Activated T-helper 17 cell treated with anti-CD3 and anti-CD28 coated beads, Interleukin-2, amount 50 U/mL, for 72 hours (primary cell): ENCODE measurements at regions not wholly inside any gene's neighbourhood (a gene's known extent, or its start where the extent isn't known, plus 50 kb on each side); places are given as distances from the start of the nearest gene placed in this dataset.

ENCODE experiments used
- ATAC-seq: fragments of 150-1000 bp; cut with Tn5 transposase; replicated peaks from 2 replicates; pipeline ENCODE4 v1.10.0; 2021; ENCODE audit warnings: mild to moderate bottlenecking, moderate library complexity
- H3K27ac Mint-ChIP-seq: one replicate; pipeline ENCODE4 v1.8.0; 2022; ENCODE audit warnings: mixed read lengths
- H3K27me3 Mint-ChIP-seq: one replicate; pipeline ENCODE4 v1.8.0; 2022; ENCODE audit warnings: mixed read lengths
- H3K36me3 Mint-ChIP-seq: one replicate; pipeline ENCODE4 v1.8.0; 2022; ENCODE audit warnings: low read depth, mild to moderate bottlenecking, mixed read lengths
- H3K4me1 Mint-ChIP-seq: one replicate; pipeline ENCODE4 v1.8.0; 2022; ENCODE audit warnings: mixed read lengths
- H3K4me3 Mint-ChIP-seq: one replicate; pipeline ENCODE4 v1.8.0; 2022; ENCODE audit warnings: mild to moderate bottlenecking, mixed read lengths
- H3K9me3 Mint-ChIP-seq: one replicate; pipeline ENCODE4 v1.8.0; 2022; ENCODE audit warnings: mixed read lengths

DNA sequence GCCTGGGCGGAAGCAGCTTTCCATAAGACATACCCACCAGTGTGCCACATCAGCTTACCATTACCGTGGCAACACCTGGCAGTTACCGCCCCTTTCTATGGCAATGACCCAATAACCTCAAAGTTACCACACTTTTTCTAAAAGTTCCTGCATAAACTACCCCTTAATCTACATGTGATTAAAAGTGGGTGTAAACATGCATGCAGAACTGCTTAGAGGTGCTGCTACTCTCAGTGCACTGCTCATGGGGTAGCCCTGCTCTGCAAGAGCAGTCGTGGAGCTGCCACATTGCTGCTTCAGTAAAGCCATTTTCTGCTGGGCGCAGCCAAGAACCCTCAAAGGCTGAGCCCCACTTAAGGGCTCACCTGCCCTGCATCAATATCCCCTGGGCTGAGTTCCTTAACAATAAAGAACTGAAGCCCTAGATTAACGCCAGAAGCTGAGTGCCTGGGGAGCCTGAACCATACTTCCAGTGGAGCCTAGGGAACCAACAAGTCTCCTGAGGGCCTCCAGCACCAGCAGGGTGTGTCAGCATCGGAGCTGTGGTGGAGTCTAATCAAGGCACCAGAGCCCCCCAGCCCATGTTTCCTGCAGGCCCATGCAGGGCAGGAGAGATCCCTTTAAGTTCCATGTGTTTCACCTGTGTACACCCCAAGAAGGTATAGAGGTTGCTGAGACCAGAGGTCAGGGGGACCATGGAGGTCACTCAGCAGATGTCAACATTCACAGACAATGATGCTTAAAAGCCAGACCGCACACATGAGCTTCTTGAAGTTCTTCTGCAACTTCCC, 1198.1 kb downstream of the UQCRFS1 start:
- Mint-ChIP-seq H3K4me1 (no peaks in the 10 kb centered on the region), H3K27ac (no peak overlapping the region), H3K9me3 (peaks cover 10% of the 10 kb centered on the region), H3K36me3 (no peaks in the 10 kb centered on the region), H3K27me3 (peaks cover 4% of the 10 kb centered on the region), H3K4me3 (no peak overlapping the region)
- no peak for ATAC-seq

DNA sequence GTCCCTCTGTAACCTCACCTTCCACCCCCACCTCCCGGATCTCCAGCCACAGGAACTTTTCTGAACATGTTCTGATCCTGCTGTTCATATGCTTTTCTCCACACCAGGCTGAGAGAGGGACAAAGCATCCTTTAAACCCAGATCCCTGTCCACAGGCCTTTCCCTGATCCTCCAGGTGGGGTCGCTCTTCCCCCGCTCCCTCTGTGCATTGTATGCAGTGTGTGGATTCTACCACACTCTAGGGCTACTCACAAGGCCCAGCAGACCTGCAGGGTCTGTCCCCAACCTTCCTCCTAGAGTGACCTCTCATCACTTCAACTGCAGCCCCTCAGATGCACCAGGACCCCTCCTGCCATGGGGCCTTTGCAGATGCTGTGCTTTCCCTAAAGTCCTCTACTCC, 1200.6 kb downstream of the UQCRFS1 start:
- Mint-ChIP-seq H3K4me1 (no peaks in the 10 kb centered on the region), H3K9me3 (peaks cover 10% of the 10 kb centered on the region), H3K36me3 (no peaks in the 10 kb centered on the region), H3K27ac (no peak overlapping the region), H3K27me3 (peaks cover 4% of the 10 kb centered on the region), H3K4me3 (no peak overlapping the region)
- no peak for ATAC-seq

DNA sequence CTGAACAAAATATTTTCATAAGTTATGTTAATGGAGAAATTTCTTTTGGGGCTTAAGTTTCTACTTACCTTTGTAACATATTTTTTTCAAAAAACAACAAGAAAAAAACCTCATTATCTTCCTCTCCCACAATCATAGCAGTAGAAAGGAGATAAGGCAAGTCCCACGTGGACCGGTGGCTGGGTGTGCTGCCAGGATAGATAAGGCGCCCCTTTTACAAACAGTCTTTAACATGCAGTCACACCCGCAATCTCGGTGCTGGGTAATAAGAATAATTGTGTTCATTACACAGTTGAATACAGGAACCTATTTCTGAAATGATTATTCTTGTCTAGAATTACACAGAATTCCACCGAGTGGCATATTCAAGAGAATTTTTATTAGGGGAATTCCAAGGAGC, 1202.3 kb downstream of the UQCRFS1 start:
- Mint-ChIP-seq H3K4me3 (no peak overlapping the region), H3K36me3 (no peaks in the 10 kb centered on the region), H3K4me1 (no peaks in the 10 kb centered on the region), H3K9me3 (peaks cover 14% of the 10 kb centered on the region), H3K27ac (no peak overlapping the region), H3K27me3 (peaks cover 4% of the 10 kb centered on the region)
- ATAC-seq, result no peak

DNA sequence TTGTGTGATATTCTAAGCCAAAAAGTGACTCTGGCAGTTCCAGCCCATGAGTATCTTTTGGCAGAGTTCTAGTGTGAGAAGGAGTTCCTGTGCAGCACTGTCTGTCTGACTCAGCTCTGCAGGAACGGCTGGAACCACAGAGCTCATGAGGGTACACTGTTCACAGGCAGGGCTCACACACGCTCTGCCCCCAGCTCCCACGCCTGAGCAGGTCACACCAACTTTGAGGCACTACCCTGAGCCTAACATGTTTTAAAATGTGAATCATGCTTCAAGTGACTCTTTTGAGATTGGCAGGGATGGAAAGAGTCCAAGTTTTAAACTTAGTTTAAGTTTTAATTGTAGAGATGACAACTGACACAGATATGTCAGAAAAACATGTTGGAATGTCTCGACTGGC, 1203.3 kb downstream of the UQCRFS1 start:
- Mint-ChIP-seq H3K9me3 (peaks cover 14% of the 10 kb centered on the region), H3K27ac (no peak overlapping the region), H3K4me1 (no peaks in the 10 kb centered on the region), H3K27me3 (peaks cover 4% of the 10 kb centered on the region), H3K4me3 (no peak overlapping the region), H3K36me3 (no peaks in the 10 kb centered on the region)
- ATAC-seq, result no peak

DNA sequence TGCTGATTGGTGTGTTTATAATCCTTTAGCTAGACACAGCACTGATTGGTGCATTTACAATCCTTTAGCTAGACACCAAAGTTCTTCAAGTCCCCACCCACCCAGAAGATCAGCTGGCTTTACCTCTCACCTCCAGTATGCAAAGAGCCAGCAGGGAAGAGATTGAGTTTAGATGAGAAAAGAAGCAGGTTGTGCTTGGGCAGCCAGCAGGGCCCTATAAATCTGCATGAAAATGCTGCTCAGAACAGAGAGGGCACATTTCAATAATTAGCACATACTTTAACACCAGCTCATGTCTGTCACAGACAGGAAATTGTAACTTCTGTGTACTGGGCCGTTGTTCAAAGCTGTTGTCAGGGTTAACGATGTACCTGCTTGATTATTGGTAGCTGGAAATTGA, 1204.3 kb downstream of the UQCRFS1 start:
- Mint-ChIP-seq H3K4me1 (no peaks in the 10 kb centered on the region), H3K27ac (no peak overlapping the region), H3K9me3 (peaks cover 14% of the 10 kb centered on the region), H3K36me3 (no peaks in the 10 kb centered on the region), H3K4me3 (no peak overlapping the region), H3K27me3 (peaks cover 4% of the 10 kb centered on the region)
- no peak for ATAC-seq

DNA sequence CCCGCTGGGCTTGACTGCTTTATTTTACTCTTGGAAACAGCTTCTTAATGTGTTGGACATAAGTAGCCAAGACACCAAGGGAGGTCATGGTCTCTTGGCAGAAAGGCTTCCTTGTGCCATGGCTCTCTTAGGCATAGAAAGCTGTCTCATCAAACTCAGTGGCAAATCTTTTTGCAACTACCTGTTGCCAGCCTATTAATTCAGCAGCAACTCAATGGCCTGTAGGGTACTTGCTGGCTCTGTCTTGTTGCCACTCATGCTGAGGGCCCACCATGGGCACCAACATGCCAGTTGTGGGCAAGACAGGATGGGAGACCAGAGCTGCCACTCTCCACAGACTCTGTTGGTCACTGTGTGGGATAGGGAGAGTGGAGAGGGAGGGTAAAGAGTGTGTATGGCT, 1209.4 kb downstream of the UQCRFS1 start:
- Mint-ChIP-seq H3K27me3 (peaks cover 3% of the 10 kb centered on the region), H3K4me3 (no peak overlapping the region), H3K27ac (no peak overlapping the region), H3K4me1 (no peaks in the 10 kb centered on the region), H3K9me3 (peaks cover 13% of the 10 kb centered on the region), H3K36me3 (no peaks in the 10 kb centered on the region)
- ATAC-seq, result no peak

DNA sequence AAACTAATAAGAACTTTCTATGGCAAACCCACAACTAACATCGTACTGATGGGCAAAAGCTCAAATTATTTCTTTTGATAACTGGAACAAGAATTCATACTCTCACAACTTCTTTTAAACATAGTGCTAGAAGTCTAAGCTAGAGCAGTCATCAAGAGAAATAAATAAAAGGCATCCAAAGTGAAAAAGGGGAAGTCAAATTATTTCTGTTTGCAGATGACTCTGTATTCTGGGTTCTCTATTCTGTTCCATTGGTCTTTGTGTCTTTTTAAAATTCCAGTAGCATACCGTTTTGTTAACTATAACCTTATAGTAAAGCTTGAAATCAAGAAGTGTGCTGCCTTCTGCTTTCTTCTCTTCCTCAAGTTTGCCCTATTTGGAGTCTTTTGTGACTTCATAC, 1215.9 kb downstream of the UQCRFS1 start:
- H3K36me3 Mint-ChIP-seq, result no peaks in the 10 kb centered on the region
- no peak overlapping the region for H3K4me3 Mint-ChIP-seq

DNA sequence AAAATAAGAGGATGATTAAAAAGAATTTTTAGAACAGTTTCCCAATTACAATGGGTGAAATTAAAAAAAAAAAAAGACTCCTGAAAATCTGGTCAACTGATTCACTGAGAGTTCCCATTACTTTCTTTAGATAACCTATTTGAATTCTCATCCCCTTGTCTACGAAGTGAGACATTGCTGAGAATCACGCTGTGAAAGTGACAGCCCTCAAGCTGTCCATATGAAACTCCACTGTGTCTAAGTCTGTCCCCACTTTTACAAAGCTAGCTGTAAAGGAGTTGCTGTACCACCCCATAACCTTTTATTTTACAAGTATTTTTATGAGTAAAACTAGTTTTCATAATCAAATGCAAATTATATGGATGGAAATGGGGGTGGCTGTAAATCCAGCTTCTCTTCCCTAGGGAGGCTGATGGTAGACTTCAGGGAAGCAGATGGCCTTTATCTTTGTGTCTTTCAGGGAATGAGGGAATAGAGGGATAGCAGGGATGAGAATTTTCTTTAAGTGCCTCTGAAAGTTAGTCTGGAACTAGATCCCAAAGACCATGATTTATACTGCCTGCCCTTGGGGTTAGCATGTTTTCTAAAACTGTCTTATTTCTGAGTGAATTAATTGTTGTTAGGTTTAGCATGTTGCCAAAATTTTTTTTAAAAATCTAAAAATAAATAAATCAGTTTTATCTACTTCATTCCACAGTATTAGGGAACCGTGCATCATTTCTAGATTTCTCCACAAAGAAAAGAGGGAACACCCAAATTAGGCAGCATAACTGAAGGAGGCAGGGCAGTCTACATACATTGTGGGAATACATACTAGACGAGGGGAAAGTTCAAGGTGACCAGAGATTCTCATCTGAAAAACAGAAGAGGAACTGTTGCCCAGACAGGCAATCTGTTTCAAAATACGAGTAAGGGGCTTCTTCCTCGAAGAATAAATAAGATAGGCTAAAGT, 1219.1 kb downstream of the UQCRFS1 start:
- H3K36me3 Mint-ChIP-seq, result no peaks in the 10 kb centered on the region
- peaks cover 12% of the 10 kb centered on the region for H3K27me3 Mint-ChIP-seq
- no peak overlapping the region for H3K27ac Mint-ChIP-seq
- H3K4me3 Mint-ChIP-seq, result no peak overlapping the region
- no peaks in the 10 kb centered on the region for H3K9me3 Mint-ChIP-seq
- H3K4me1 Mint-ChIP-seq, result no peaks in the 10 kb centered on the region
- no peak for ATAC-seq

More for the DNA sequence above, 1215.9 kb downstream of the UQCRFS1 start:
- Mint-ChIP-seq H3K27ac (no peak overlapping the region), H3K27me3 (no peaks in the 10 kb centered on the region), H3K9me3 (peaks cover 6% of the 10 kb centered on the region), H3K4me1 (no peaks in the 10 kb centered on the region)
- no peak for ATAC-seq

DNA sequence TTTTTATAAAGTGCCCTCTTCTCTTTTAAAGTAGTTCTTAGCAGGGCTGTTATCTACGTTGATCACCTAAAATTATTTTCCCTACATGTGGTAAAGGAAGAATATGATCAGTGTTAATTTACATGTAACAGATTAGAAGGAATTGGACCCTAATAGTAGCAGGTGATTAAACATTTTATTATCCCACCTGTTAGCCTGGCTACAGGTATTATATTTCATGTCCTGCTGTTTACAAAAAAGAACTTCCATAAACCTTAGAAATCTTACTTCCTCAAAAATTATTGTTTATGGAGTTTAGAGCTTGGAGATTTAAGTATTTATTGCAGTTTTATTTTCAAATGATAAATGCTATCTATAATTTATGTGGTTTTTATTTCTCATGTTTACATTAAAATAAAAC, 1226.7 kb downstream of the UQCRFS1 start:
- H3K27me3 Mint-ChIP-seq, result peaks cover 12% of the 10 kb centered on the region
- no peak for ATAC-seq
- no peaks in the 10 kb centered on the region for H3K9me3 Mint-ChIP-seq
- H3K4me3 Mint-ChIP-seq, result no peak overlapping the region
- H3K27ac Mint-ChIP-seq, result no peak overlapping the region
- no peaks in the 10 kb centered on the region for H3K4me1 Mint-ChIP-seq
- no peaks in the 10 kb centered on the region for H3K36me3 Mint-ChIP-seq

DNA sequence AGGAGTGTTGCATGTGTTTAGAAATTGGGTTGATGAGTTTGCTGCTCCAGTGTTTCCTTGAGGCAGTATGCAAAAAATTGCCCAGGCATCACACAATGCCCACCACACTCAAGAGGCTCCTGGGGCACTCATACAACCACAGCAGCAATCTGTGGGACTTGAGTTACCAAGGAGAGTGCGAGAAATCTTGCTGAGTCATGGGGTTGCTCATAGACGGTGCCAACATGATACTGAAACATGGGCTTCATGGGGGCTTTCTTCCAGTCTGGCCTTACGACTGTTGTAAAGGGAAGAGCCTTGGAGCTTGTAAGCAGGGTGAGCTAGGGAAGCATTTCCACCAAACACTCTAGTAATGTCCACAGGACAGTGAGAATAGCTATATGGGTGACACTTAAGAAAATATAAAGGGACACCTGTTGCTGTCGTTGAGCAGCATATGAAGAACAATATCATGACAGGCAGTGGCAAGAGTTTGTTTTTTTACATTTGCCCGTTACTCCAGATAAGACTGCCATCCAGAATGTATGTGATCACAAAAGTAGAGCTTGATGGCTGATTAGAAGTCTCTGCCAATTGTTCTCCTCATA, 1237.4 kb downstream of the UQCRFS1 start:
- Mint-ChIP-seq H3K36me3 (no peaks in the 10 kb centered on the region), H3K4me3 (no peak overlapping the region), H3K27ac (no peak overlapping the region), H3K9me3 (peaks cover 5% of the 10 kb centered on the region), H3K27me3 (peaks cover 8% of the 10 kb centered on the region), H3K4me1 (no peaks in the 10 kb centered on the region)
- no peak for ATAC-seq

DNA sequence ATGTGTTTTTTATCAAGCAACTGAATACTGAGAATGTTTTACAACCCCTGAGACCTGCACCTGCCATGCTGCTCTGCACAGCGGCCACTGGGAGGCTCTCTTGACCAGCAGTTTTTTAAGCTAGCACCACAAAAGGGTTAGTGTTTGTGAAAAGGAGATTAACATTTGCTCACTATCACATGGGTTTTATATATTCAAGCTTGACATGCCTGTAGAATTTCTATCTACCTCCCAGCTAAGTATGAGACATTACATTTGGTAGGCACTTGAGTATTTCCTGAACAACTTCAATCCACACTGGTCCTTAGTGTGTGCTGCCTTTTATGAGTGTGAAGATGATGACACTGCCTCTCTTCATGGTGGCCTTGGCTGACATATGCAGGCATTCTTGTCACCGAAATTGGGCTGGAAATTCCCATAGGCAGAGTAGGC, 1238.9 kb downstream of the UQCRFS1 start:
- Mint-ChIP-seq H3K36me3 (no peaks in the 10 kb centered on the region), H3K4me3 (no peak overlapping the region), H3K27me3 (peaks cover 8% of the 10 kb centered on the region), H3K4me1 (no peaks in the 10 kb centered on the region), H3K9me3 (peaks cover 4% of the 10 kb centered on the region), H3K27ac (no peak overlapping the region)
- ATAC-seq, result no peak

DNA sequence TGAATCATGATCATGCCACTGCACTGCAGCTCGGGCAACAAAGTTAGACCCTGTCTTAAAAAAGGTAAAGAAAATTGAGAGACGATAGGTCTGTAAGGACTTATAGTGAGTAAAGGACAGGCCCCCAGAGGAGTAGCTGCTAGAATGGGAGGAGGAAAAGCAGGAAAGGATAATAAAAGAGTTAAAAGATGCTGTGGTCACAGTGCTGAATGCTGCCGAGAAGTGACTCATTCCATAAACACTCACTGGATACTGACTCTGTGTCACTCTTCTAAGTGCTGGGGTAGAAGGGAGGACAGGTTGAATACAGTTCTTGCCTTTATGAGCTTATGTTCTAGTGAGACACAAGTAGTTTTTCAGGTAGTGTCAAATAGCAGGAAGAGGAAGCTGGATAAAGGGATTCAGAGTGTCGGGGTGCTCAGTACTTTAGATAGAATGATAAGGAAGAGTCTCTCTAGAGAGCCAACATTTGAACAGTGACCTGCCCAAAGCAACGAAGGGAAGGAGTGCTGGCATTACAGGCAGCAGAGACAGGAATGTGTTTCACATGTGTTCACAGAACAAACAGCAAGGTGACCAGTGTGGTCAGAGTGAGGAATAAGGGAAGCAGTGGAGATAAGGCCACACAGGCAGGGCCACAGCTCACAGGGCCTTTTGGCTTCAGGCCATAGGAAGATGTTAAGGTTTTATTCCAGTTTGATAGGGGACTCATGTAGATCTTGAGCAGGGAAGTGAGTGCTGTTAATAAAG, 1240.5 kb downstream of the UQCRFS1 start:
- no peaks in the 10 kb centered on the region for H3K4me1 Mint-ChIP-seq
- H3K36me3 Mint-ChIP-seq, result no peaks in the 10 kb centered on the region
- peaks cover 5% of the 10 kb centered on the region for H3K27me3 Mint-ChIP-seq
- no peak overlapping the region for H3K27ac Mint-ChIP-seq
- no peak overlapping the region for H3K4me3 Mint-ChIP-seq
- no peak for ATAC-seq
- H3K9me3 Mint-ChIP-seq, result no peaks in the 10 kb centered on the region

DNA sequence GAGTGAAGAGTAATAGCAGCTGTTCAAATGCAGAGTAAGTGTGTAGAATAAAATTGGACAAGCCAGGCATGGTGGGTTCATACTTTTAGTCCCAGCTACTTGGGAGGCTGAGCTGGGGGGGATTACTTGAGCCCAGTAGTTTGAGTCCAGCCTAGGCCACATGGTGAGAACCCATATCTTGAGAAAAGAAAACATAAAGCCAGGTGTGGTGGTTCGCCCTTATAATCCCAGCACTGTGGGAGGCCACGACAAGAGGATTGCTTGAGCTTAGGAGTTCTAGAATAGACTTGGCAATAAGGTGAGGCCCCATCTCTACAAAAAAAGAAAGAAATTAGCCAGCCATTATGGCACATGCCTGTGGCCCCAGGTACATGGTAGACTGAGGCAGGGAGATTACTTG, 1241.1 kb downstream of the UQCRFS1 start:
- H3K27ac Mint-ChIP-seq, result no peak overlapping the region
- ATAC-seq, result no peak
- no peak overlapping the region for H3K4me3 Mint-ChIP-seq
- H3K4me1 Mint-ChIP-seq, result no peaks in the 10 kb centered on the region
- no peaks in the 10 kb centered on the region for H3K9me3 Mint-ChIP-seq
- H3K36me3 Mint-ChIP-seq, result no peaks in the 10 kb centered on the region
- peaks cover 5% of the 10 kb centered on the region for H3K27me3 Mint-ChIP-seq

DNA sequence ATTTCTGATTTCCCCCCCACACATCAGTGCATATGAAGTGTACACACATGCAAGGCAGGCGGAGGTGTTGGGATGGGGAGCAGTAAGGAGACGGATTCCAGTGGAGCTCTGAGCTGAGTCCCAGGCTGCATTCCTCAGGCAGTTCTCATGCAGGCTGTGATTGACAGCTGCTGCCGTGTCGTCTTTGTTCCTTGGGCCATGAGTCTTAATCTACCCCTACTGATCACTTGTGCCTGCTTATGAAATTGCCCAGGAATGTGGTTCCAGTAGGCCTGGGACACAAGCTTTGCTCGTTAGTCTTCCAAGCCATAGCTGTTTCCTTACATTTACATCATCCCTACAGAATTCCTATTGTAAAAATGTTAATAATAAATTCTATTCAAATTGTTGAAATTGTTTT, 1241.9 kb downstream of the UQCRFS1 start:
- H3K36me3 Mint-ChIP-seq, result no peaks in the 10 kb centered on the region
- H3K4me3 Mint-ChIP-seq, result no peak overlapping the region
- H3K27me3 Mint-ChIP-seq, result peaks cover 5% of the 10 kb centered on the region
- no peaks in the 10 kb centered on the region for H3K4me1 Mint-ChIP-seq
- H3K9me3 Mint-ChIP-seq, result no peaks in the 10 kb centered on the region
- no peak for ATAC-seq
- H3K27ac Mint-ChIP-seq, result no peak overlapping the region
